ENCODE measurements at regions not wholly inside any gene's neighbourhood (a gene's known extent, or its start where the extent isn't known, plus 50 kb on each side); places are given as distances from the start of the nearest gene placed in this dataset.

DNA sequence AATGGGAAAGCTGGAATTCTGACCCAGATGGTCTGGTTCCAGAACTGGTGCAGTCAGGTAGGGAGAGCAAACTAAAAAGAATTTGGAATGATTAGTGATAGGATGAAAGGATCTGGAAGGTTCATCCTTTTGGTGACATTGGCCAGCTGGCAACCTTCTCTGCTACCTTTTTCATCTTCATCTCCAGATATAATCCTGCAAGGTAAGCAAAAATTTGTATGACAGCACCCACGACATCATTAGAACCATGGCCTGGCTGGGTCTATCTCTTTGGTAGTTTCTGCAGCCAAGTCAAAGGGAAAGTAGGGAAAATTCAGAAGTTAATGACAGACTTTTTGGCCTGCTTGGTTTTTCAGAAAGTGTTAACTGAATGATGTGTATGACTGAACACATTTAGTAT lies 188.9 kb upstream of the MALRD1 start:
- no TSS peak for BruUV-seq (replicated peaks)
- Histone ChIP-seq H4K20me1 (ENCODE audit: insufficient read depth, low read length) (no peaks in the 10 kb centered on the region), H3K4me3 (ENCODE audit: low read depth, low read length, poor library complexity, severe bottlenecking) (no peak overlapping the region), H3K36me3 (ENCODE audit: insufficient read depth, low read length) (no peaks in the 10 kb centered on the region), H2AFZ (ENCODE audit: low read length) (no peak overlapping the region), H3K9me3 (ENCODE audit: low read length) (no peaks in the 10 kb centered on the region), H3K4me1 (ENCODE audit: insufficient read depth, low read length, poor library complexity, severe bottlenecking) (no peaks in the 10 kb centered on the region), H3K27ac (ENCODE audit: low read depth, low read length, poor library complexity, severe bottlenecking) (no peak overlapping the region), H3K9me2 (ENCODE audit: insufficient read depth, low read length) (no peaks in the 10 kb centered on the region), H3K79me2 (ENCODE audit: insufficient read depth, low read depth, low read length) (no peaks in the 10 kb centered on the region), H3K4me2 (ENCODE audit: low read length) (no peak overlapping the region)
- TF ChIP-seq EZH2phosphoT487 (IDR thresholded peaks at IDR 0.05; ENCODE audit: borderline replicate concordance, low read depth, low read length) (no peak), CTCF (conservative IDR thresholded peaks at IDR 0.05; ENCODE audit: low read length) (no peak)
- intact Hi-C loops (cut with micrococcal nuclease; ENCODE audit: unreplicated experiment): no loop called here
- ChIA-PET POLR2A (no interaction called here), CTCF (ENCODE audit: unreplicated experiment) (no interaction called here)
- no peak for DNase-seq (ENCODE audit: low spot score)

- H3K79me2 ChIP-seq (ENCODE audit: insufficient read depth, low read depth, low read length): no peaks in the 10 kb centered on the region
- no peak overlapping the region for H2AFZ ChIP-seq (ENCODE audit: low read length)
- H3K9me3 ChIP-seq (ENCODE audit: low read length): no peaks in the 10 kb centered on the region
- BruUV-seq (replicated peaks): no TSS peak
- H3K9me2 ChIP-seq (ENCODE audit: insufficient read depth, low read length): no peaks in the 10 kb centered on the region
- no peak overlapping the region for H3K4me3 ChIP-seq (ENCODE audit: low read depth, low read length, poor library complexity, severe bottlenecking)
- ChIA-PET POLR2A (no interaction called here), CTCF (ENCODE audit: unreplicated experiment) (no interaction called here)
- TF ChIP-seq EZH2phosphoT487 (IDR thresholded peaks at IDR 0.05; ENCODE audit: borderline replicate concordance, low read depth, low read length) (no peak), CTCF (conservative IDR thresholded peaks at IDR 0.05; ENCODE audit: low read length) (no peak)
- no peaks in the 10 kb centered on the region for H4K20me1 ChIP-seq (ENCODE audit: insufficient read depth, low read length)
- no peak for DNase-seq (ENCODE audit: low spot score)
- no peaks in the 10 kb centered on the region for H3K36me3 ChIP-seq (ENCODE audit: insufficient read depth, low read length)
- H3K4me1 ChIP-seq (ENCODE audit: insufficient read depth, low read length, poor library complexity, severe bottlenecking): no peaks in the 10 kb centered on the region
- H3K4me2 ChIP-seq (ENCODE audit: low read length): no peak overlapping the region
- no peak overlapping the region for H3K27ac ChIP-seq (ENCODE audit: low read depth, low read length, poor library complexity, severe bottlenecking)
- intact Hi-C loops (cut with micrococcal nuclease; ENCODE audit: unreplicated experiment): no loop called here
Measured at GRCh38 chr10:18860186-18860585, 188.4 kb upstream of the MALRD1 start.

DNA sequence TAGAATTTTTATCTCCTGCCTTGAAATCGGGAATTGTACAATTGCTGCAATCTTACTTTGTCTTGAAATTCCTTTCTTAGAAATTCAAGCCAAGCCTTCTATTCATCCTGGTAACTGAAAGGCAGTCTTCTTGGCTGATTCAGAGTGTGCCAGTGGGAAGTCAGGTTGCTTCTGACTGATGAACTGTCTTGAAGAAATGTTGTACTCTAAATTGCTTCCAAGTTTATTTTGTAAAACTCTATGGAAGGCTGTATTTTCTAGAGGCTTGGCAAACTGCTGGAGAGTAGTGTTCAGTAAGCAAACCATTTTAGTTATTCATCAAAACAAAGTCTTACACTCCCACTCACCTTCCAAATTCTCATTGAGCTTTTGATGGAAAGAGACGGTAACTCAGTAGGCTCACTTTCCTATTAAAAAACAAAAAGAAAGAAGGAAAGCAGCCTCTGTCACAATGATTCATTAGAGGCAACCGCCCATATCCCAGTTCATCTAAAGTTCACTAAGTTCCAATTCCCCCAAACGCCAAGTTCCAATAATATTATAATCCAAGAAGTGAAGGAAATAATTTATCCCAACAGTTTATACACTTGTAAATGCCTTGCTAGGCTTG lies 187.9 kb upstream of the MALRD1 start:
- POLR2A ChIA-PET: interaction anchor here (1.1 kb wide), 1 partner anchor 9 kb away, joined by 3 read pairs; no protein-coding TSS in a partner anchor
- Histone ChIP-seq H2AFZ (ENCODE audit: low read length) (no peak overlapping the region), H3K4me1 (ENCODE audit: insufficient read depth, low read length, poor library complexity, severe bottlenecking) (no peaks in the 10 kb centered on the region), H3K9me3 (ENCODE audit: low read length) (no peaks in the 10 kb centered on the region), H3K9me2 (ENCODE audit: insufficient read depth, low read length) (no peaks in the 10 kb centered on the region), H4K20me1 (ENCODE audit: insufficient read depth, low read length) (no peaks in the 10 kb centered on the region), H3K36me3 (ENCODE audit: insufficient read depth, low read length) (no peaks in the 10 kb centered on the region), H3K79me2 (ENCODE audit: insufficient read depth, low read depth, low read length) (no peaks in the 10 kb centered on the region), H3K4me3 (ENCODE audit: low read depth, low read length, poor library complexity, severe bottlenecking) (no peak overlapping the region), H3K27ac (ENCODE audit: low read depth, low read length, poor library complexity, severe bottlenecking) (no peak overlapping the region), H3K4me2 (ENCODE audit: low read length) (no peak overlapping the region)
- intact Hi-C loops (cut with micrococcal nuclease; ENCODE audit: unreplicated experiment): no loop called here
- TF ChIP-seq CTCF (conservative IDR thresholded peaks at IDR 0.05; ENCODE audit: low read length) (no peak), EZH2phosphoT487 (IDR thresholded peaks at IDR 0.05; ENCODE audit: borderline replicate concordance, low read depth, low read length) (no peak)
- CTCF ChIA-PET (ENCODE audit: unreplicated experiment): no interaction called here
- no peak for DNase-seq (ENCODE audit: low spot score)
- BruUV-seq (replicated peaks): no TSS peak
